HG03159 (cell line): ENCODE measurements at regions not wholly inside any gene's neighbourhood (a gene's known extent, or its start where the extent isn't known, plus 50 kb on each side); places are given as distances from the start of the nearest gene placed in this dataset.
"Not testable (repeated sequence)": the region's sequence is repeated elsewhere in the genome, so short reads cannot be mapped to it uniquely, and the experiment has no call there.

Experiments used
- ATAC-seq: cut with Tn5 transposase; IDR thresholded peaks from one replicate; pipeline ENCODE4 v1.9.1; 2021; ENCODE audit warnings: mild to moderate bottlenecking, moderate library complexity; ENCODE audit not compliant: unreplicated experiment

DNA sequence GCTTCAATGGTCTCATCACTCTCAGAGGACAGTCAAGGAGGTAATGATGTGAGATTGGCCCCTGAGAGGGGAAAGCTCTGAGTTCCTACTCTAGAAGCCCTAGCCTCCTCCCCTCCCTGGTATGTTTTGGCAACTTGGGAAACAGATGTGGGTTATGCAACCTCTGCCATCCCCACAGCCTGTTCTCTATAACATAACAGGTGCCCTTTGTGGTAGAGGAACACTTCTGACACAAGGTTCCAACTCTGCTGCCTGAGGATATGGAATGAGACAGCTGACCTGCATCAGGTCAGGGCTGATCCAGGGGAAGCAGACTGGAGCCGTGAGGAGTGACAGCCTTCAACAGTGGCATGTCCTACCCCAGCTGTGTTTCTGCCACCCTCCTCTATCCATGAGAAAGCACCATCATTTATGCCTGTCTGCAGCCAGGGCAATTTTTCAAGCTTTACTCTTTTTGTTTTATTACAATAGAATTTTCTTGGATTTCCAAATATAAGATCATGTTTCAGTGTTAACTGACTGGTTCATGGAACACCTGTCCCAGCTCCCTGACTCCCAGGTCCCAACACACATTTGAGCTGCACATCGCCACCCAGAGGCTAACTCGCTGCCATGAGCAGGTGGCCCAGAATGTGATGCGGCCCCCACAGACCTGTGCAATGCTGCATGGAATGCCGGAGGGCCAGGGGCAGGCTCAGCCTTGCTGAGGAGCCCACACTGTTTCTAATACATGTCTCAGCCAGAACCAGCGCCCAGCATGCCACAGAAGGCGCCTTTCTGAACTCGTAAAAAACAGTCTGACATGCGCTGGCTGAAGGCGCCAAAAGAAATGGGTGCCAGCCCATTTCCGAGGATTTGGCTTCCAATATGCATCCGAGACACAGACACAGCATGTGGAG is 124.8 kb upstream of the CHST15 start:
- no peak for ATAC-seq

GRCh38 chr10:124217031-124217430 is 123.6 kb upstream of the CHST15 start:
- ATAC-seq, result no peak

DNA sequence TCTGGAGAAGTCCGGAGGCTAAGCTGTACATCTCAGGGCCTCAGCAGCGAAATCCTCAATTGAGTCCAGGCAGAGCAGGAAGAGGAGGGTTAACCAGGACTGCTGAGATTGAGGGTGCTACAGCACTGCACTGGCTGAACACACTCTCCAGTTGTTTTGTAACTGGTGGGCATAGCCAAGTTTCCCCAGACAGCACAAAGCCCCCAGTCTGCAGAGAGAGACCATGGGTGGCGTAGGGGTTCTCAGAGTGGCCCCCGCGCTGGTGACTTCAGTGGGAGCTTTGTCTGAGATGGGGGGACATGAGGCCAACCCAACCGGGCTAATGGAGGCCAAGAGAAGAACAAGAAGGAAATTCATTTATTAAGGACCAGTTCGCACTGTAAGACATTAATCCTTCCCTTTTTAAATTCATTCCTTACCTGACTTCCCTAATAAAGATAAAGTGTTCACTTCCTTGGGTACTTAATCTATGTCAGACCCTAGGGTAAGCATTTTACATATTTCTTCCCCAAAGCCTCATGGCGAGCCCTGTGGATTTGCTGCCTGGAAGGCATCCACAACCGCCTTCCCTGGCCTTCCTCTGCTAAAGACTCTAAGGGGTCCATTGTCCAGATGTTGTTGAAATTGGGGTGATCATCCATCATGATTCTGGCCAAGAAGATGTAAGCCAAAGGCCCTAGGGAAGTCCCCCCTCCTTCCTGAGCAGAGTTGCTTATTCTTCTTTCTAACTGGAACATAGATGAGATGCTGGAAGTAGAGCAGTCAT is 121.4 kb upstream of the CHST15 start:
- no peak for ATAC-seq

DNA sequence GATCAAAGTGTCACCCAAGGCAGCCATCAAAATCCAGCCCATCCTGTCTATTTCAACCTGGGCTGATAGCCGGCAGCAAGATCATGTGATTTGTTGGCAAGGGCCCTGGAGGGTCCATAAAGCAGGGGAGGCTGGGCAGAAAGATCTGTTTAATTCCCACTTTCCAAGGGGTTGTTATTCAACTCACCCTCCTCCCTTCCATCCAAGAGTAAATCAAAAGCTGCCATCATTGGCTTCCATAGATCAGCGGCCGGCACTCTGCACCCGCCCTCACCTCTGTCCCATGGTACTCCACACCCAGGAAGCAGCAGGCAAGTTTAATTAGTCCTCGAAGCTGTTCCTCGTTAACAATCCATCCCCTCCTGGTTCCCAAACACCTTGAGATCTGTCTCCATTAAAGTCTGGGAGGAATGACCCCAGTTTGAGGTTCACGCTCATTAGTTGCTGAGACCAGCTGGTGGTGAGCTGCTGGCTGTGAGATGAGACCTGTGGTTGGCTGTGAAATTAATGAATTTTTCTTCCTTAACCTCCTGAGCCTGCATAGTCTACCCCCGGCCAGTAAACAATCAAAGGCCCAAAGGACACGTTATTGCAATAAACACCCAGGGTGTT is 120.6 kb upstream of the CHST15 start:
- ATAC-seq, result no peak

DNA sequence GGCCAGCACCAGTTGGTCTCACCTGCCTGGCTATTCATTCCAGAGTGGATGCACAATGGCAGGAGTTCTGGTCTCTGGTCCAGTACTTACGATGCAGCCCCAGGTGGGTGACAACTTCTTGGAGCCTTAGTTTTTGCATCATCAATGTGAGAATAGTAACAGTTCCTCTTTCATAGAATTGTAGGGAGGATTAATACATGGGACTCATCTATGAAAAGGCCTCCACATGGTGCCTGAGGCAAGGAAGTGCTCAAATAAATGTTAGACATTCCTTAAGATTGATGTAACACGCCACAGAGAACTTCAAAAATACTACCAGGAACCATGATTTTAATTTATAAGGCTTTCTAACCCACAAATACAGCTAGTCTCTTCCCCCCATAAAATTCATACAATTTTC is 120.1 kb upstream of the CHST15 start:
- no peak for ATAC-seq

DNA sequence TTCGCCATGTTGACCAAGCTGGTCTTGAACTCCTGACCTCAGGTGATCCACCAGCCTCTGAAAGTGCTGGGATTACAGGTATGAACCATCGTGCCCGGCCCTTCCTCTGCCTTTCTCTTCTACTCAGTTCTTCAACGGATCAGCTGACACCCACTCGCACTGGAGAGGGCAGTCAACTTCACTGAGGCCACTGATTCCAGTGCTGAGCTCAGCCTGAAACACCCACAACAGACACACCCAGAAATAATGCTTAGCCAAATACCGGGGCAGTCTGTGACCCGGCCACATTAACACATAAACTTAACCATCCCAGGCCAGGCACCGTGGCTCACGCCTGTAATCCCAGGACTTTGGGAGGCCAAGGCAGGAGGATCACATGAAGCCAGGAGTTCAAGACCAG is 119.3 kb upstream of the CHST15 start:
- ATAC-seq, result no peak

GRCh38 chr10:124211921-124212320 is 118.5 kb upstream of the CHST15 start:
- ATAC-seq, result no peak

- no peak for ATAC-seq
These were observed 116.9 kb upstream of the CHST15 start for GRCh38 chr10:124210263-124210662.

DNA sequence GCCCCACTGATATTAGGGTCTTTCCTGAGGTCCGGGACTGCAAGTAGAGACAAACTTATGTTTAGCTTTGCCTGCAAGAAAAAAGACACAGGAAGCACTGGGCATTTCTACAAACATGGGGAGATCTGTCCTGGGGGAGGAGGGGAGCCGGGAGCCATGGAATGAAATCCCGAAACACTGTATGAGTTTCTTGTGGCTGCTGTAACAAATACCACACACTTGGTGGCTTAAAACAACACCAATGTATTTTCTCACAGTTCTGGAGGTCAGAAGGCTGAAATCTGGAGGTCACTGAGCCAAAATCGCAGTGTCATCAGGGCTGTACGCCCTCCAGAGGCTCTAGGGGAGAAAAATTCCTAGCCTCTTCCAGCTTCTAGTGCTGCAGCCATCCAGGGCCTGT is 114.0 kb upstream of the CHST15 start:
- ATAC-seq, result no peak

DNA sequence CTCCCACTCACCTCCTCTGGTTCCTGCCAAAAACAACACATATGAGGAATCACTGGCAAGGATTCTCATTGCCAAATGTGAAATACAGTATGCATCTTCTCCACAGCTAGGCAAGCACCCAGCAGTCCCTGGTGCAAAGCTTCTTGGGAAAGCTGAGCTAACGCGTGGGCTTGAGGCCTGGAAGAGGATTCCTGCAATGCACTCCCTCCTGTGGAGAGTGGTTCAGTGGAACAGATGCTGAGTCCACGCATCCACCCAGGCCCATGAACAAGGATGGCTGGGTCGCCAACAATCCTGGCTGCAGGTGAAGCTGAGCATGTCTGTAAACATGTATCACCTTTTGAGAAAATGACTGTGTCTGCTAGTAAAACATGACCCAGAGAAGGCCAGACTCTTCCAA is 113.2 kb upstream of the CHST15 start:
- ATAC-seq, result no peak

DNA sequence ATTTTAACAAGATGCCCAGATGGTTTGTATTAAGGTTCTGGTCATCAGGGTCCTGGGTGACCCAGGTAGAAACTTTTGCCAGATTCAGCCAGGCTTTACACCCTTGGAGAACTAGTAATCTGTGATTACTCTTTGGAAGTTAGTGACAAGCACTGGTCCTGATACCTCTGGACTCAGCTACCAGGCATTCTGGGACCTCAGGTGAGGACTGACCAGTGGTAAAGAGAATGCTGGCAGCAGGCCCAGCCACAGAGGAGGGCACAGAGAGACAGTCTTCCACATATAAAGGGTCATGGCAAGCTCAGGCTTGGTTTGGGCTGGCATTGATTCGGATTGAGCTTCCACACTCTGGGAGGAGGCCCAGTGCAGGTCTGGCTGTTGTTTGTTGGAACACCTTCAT is 112.0 kb upstream of the CHST15 start:
- no peak for ATAC-seq

DNA sequence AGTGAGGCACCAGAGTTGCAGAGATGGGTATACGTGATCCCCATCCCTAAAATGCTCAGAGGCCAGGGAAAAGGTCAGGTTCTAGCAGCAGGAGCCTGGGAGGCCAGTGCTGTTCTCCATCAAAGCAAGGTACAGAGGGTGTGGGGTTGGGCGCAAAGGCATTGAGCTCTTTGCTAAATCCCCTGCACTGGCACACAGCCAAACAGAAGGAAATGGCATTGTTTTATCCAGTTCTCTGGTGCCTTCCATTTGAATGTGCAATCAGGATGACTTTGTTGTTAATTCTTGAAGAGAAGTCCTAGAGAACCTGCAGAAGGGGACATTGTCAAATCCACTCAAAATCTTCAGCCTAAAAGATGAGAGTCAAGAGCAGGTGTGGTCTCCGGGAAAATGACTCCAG is 111.3 kb upstream of the CHST15 start:
- no peak for ATAC-seq

- ATAC-seq, result no peak
These were observed 106.6 kb upstream of the CHST15 start for GRCh38 chr10:124200011-124200410.

DNA sequence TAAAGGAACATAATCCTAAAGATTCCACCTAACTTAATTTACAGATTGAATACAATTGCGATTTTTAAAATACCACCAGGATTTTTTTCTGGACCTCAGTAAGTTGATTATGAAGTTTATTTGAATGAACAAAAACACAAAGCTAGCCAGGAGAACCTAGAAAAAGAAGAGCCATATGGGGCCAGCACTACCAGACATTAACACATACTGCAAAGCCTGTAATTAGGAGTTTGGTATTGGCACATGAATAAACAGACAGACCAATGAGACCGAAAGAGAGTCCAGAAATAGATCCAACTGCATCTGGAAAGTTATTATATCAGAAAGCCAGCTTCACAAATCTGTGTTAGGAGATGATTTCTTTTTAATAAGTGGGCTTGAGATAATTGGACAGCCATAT is 105.5 kb upstream of the CHST15 start:
- ATAC-seq, result no peak

DNA sequence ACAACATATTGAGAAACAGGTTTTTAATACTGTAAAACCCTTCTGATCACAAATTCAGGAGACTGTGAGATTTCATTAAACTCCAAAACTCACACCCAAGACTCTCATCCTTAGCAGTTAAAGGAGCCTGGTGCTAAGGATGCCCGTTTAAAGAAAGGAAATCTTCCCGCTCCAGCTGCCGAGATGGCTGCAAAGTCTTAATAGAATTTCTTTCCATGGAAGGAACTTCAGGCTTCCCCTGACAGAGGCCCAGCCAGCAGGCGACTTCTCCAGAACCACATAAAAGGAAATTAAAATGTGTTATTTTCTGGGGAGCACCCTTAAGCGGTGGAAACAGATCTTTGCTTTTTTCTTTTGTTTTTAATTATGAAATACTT is 104.7 kb upstream of the CHST15 start:
- ATAC-seq, result no peak

- ATAC-seq, result no peak
These were observed 104.2 kb upstream of the CHST15 start for GRCh38 chr10:124197371-124198124.

- no peak for ATAC-seq
These were observed 103.3 kb upstream of the CHST15 start for GRCh38 chr10:124196659-124197058.

DNA sequence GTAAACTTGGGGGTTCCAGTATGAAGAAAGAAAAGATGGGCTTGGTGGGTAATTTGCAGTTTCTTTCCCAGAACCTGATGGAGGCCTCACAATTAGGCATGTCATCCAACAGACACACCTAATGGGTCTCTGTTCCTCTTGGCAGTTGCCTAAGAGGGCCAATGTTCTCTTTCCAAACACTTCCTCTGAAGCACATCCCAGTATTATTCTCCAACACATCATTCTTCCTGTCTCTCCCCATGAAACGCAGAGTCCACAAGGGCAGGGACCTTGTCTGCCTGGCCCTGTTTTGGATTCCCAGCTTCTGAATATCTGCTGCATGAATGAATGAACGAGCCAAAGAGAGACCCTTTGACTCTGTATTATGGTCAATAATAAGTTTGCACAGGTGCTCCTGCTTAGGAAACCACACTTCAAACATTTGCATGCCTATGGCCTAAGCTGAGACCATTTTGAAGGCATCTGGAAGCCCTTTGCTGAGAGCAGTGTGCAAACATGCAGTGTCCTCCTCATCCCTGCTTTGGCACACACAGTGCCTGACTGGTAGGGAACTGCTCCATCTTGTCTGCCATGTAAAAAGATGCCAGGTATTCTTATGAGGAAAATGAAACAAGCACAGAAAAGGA is 100.9 kb upstream of the CHST15 start:
- ATAC-seq, result no peak

GRCh38 chr10:124193309-124193696 is 99.9 kb upstream of the CHST15 start:
- ATAC-seq, result no peak

- ATAC-seq, result not testable (repeated sequence)
These were observed 99.4 kb upstream of the CHST15 start for GRCh38 chr10:124192664-124193308.
